ENCODE measurements at regions not wholly inside any gene's neighbourhood (a gene's known extent, or its start where the extent isn't known, plus 50 kb on each side); places are given as distances from the start of the nearest gene placed in this dataset.

GRCh38 chr3:159773706-159774105, 214.9 kb upstream of the IL12A start:
- DNase-seq = no peak

GRCh38 chr3:159775372-159775961, 213.2 kb upstream of the IL12A start:
- DNase-seq = no peak

GRCh38 chr3:159776779-159777178, 211.9 kb upstream of the IL12A start:
- no peak for DNase-seq

GRCh38 chr3:159779883-159780282, 208.8 kb upstream of the IL12A start:
- no peak for DNase-seq

- DNase-seq = no peak
These were observed 206.8 kb upstream of the IL12A start for GRCh38 chr3:159781867-159782266.

- DNase-seq = no peak
These were observed 205.8 kb upstream of the IL12A start for GRCh38 chr3:159782724-159783421.

- no peak for DNase-seq
These were observed 204.6 kb upstream of the IL12A start for GRCh38 chr3:159783780-159784742.

GRCh38 chr3:159785273-159785708, 203.3 kb upstream of the IL12A start:
- DNase-seq = no peak

- no peak for DNase-seq
These were observed 202.0 kb upstream of the IL12A start for GRCh38 chr3:159786489-159787177.

- no peak for DNase-seq
These were observed 201.5 kb upstream of the IL12A start for GRCh38 chr3:159787178-159787574.

GRCh38 chr3:159787794-159788205, 200.8 kb upstream of the IL12A start:
- DNase-seq = no peak

- no peak for DNase-seq
These were observed 200.3 kb upstream of the IL12A start for GRCh38 chr3:159788291-159788690.

- DNase-seq = no peak
These were observed 199.6 kb upstream of the IL12A start for GRCh38 chr3:159789017-159789416.

- no peak for DNase-seq
These were observed 198.6 kb upstream of the IL12A start for GRCh38 chr3:159789742-159790635.

GRCh38 chr3:159791336-159791735, 197.3 kb upstream of the IL12A start:
- no peak for DNase-seq

- DNase-seq = no peak
These were observed 196.6 kb upstream of the IL12A start for GRCh38 chr3:159792070-159792469.

- DNase-seq = no peak
These were observed 193.6 kb upstream of the IL12A start for GRCh38 chr3:159795042-159795441.

- DNase-seq = no peak
These were observed 192.9 kb upstream of the IL12A start for GRCh38 chr3:159795681-159796175.

GRCh38 chr3:159796226-159796625, 192.4 kb upstream of the IL12A start:
- DNase-seq = no peak

- DNase-seq = no peak
These were observed 191.9 kb upstream of the IL12A start for GRCh38 chr3:159796744-159797143.

- no peak for DNase-seq
These were observed 190.9 kb upstream of the IL12A start for GRCh38 chr3:159797771-159798170.

GRCh38 chr3:159798951-159799350, 189.7 kb upstream of the IL12A start:
- DNase-seq = no peak
